OCI-LY3 (cell line): ENCODE measurements at regions not wholly inside any gene's neighbourhood (a gene's known extent, or its start where the extent isn't known, plus 50 kb on each side); places are given as distances from the start of the nearest gene placed in this dataset.

Source experiments
- H2AFZ ChIP-seq: fragments of 200-600, 300-600 bp; shearing (Covaris generic); 2 replicates; pipeline ENCODE4 v1.6.0; 2014; ENCODE audit warnings: antibody characterized with exemption, low read depth, low read length
- H3K27ac ChIP-seq: fragments of 200-600, 300-600 bp; sonication (generic); 2 replicates; pipeline ENCODE4 v1.5.1; 2014; ENCODE audit warnings: mild to moderate bottlenecking, low read length, moderate library complexity, mixed read lengths
- H3K27me3 ChIP-seq: fragments of 200-600, 300-600 bp; sonication (generic); 2 replicates; pipeline ENCODE4 v1.6.1; 2014; ENCODE audit warnings: low read depth, low read length, mixed read lengths
- H3K36me3 ChIP-seq: fragments of 200-600, 300-600 bp; sonication (generic); replicated peaks from 2 replicates; pipeline ENCODE3; 2014; ENCODE audit warnings: low read depth, low read length, mixed read lengths
- H3K4me1 ChIP-seq: fragments of 300-600, 200-600 bp; sonication (generic); 2 replicates; pipeline ENCODE4 v1.6.1; 2014; ENCODE audit warnings: low read length, mixed read lengths
- H3K4me2 ChIP-seq: fragments of 200-600, 300-600 bp; sonication (generic); 2 replicates; pipeline ENCODE4 v1.6.1; 2014; ENCODE audit warnings: low read length, mixed read lengths
- H3K4me3 ChIP-seq: fragments of 300-600, 200-600 bp; sonication (generic); 2 replicates; pipeline ENCODE4 v1.5.1; 2014; ENCODE audit warnings: antibody characterized with exemption, mild to moderate bottlenecking, low read length, moderate library complexity
- H3K79me2 ChIP-seq: fragments of 300-600, 200-600 bp; shearing (Covaris generic); 2 replicates; pipeline ENCODE4 v1.6.1; 2014; ENCODE audit warnings: mild to moderate bottlenecking, low read length, mixed read lengths
- H3K9ac ChIP-seq: fragments of 300-600, 200-600 bp; shearing (Covaris generic); 2 replicates; pipeline ENCODE4 v1.6.0; 2014; ENCODE audit warnings: mild to moderate bottlenecking, low read length, moderate library complexity
- H3K9me3 ChIP-seq: fragments of 200-600, 300-600 bp; shearing (Covaris generic); 2 replicates; pipeline ENCODE4 v1.6.1; 2014; ENCODE audit warnings: low read length, mixed read lengths; ENCODE audit not compliant: insufficient read depth
- H4K20me1 ChIP-seq: fragments of 200-600, 300-600 bp; sonication (generic); 2 replicates; pipeline ENCODE4 v1.6.1; 2016; ENCODE audit warnings: low read length, mixed read lengths; ENCODE audit not compliant: insufficient read depth
- EZH2phosphoT487 ChIP-seq: fragments of 200-600 bp; shearing (Covaris generic); IDR thresholded peaks from 2 replicates; pipeline ENCODE4 v1.6.1; 2018; ENCODE audit warnings: antibody characterized with exemption, mixed run types, low read depth
- TF ChIP-seq, protein P1 (sequence below): fragments of 200-600, 300-600 bp; sonication (generic); IDR thresholded peaks from 2 replicates; pipeline ENCODE4 v1.5.1; 2014; ENCODE audit warnings: antibody characterized with exemption, low read length, low read depth

DNA sequence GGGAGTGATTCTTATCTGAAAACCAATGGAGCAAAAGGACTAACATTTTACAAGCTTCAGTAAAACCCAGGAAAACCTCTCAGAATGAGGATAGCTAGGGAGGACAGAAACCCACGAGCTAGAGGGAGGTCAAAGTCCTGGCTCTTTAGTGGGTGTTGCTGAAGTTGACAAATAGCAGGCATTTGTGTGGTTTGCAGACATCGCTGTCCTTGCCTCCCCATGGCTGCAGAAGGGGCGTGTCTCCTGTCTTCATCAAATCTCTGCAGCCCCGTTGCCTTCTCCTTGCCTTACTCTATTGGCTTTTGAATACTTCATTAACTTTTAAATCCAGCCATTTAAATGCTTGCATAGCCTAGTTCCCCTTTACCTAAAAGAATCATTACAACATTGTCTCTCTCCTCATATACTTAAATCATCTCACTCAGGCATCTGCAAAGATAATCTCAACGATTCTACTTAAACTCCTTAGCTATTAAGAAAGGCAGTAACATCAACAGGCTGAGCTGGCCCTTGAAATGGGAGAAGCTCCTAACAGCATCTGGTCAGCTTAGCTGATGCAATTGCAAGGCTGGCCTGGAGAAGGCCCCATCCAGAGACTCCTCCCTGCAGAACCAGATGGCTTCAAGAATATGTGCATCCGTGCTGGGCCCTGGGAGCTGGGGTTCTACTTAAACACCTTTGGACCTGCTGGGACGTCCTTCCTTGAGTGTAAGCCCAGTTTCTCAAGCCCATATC, 152.8 kb upstream of the TAS2R1 start:
- H3K9ac ChIP-seq: no peak overlapping the region
- H3K4me3 ChIP-seq: no peak overlapping the region
- H2AFZ ChIP-seq: no peak overlapping the region
- H3K27me3 ChIP-seq: no peaks in the 10 kb centered on the region
- no peaks in the 10 kb centered on the region for H4K20me1 ChIP-seq
- no peaks in the 10 kb centered on the region for H3K79me2 ChIP-seq
- H3K27ac ChIP-seq: no peak overlapping the region
- no peaks in the 10 kb centered on the region for H3K9me3 ChIP-seq
- H3K4me1 ChIP-seq: no peaks in the 10 kb centered on the region
- H3K36me3 ChIP-seq: no peaks in the 10 kb centered on the region
- TF ChIP-seq, protein P1, sequence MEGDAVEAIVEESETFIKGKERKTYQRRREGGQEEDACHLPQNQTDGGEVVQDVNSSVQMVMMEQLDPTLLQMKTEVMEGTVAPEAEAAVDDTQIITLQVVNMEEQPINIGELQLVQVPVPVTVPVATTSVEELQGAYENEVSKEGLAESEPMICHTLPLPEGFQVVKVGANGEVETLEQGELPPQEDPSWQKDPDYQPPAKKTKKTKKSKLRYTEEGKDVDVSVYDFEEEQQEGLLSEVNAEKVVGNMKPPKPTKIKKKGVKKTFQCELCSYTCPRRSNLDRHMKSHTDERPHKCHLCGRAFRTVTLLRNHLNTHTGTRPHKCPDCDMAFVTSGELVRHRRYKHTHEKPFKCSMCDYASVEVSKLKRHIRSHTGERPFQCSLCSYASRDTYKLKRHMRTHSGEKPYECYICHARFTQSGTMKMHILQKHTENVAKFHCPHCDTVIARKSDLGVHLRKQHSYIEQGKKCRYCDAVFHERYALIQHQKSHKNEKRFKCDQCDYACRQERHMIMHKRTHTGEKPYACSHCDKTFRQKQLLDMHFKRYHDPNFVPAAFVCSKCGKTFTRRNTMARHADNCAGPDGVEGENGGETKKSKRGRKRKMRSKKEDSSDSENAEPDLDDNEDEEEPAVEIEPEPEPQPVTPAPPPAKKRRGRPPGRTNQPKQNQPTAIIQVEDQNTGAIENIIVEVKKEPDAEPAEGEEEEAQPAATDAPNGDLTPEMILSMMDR: no peak
- TF ChIP-seq EZH2phosphoT487: no peak
- no peak overlapping the region for H3K4me2 ChIP-seq

DNA sequence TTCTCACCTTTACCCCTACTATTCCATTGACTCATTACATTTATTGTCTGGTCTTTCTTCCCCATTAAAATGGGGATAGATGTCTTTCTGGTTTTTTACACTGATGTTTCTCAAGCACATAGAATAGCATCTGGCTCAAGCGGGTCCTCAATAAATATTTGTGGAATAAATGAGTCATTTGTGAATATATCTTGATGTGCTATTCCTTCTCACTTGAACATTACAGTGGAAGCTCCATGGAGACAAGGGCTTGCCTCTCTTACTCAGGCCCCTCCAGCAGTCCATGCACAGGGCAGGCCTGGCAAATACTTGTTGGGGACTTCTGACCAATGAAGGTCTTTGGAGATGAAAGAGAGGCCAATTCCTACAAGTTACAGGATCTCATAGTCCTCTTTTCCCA, 151.7 kb upstream of the TAS2R1 start:
- no peaks in the 10 kb centered on the region for H3K4me1 ChIP-seq
- H3K9me3 ChIP-seq: no peaks in the 10 kb centered on the region
- H3K4me3 ChIP-seq: no peak overlapping the region
- H3K36me3 ChIP-seq: no peaks in the 10 kb centered on the region
- no peaks in the 10 kb centered on the region for H3K27me3 ChIP-seq
- H4K20me1 ChIP-seq: no peaks in the 10 kb centered on the region
- H3K27ac ChIP-seq: no peak overlapping the region
- H3K79me2 ChIP-seq: no peaks in the 10 kb centered on the region
- no peak for TF ChIP-seq EZH2phosphoT487
- TF ChIP-seq, protein P1: no peak
- H2AFZ ChIP-seq: no peak overlapping the region
- no peak overlapping the region for H3K9ac ChIP-seq
- H3K4me2 ChIP-seq: no peak overlapping the region

DNA sequence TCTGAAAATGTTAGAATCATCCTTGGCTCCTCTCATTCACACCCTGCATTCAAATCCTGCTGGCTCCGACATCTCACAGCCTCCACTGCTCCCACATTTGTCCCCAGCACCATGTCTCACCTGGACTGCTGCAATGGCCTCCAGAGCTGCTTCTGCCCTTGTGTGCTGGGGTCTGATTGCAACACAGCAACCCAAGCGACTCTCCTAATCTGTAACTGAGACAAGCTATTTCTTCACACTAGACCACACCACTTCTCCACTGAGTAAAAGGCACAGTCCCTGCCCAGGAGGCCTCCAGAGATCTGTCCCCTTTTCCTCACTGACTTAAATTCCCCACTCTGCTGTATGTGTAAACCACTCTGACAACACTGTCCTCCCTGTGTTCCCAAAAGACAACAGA, 151.1 kb upstream of the TAS2R1 start:
- Histone ChIP-seq H3K27me3 (no peaks in the 10 kb centered on the region), H3K36me3 (no peaks in the 10 kb centered on the region), H3K79me2 (no peaks in the 10 kb centered on the region), H3K4me2 (no peak overlapping the region), H4K20me1 (no peaks in the 10 kb centered on the region), H3K9ac (no peak overlapping the region), H2AFZ (no peak overlapping the region), H3K9me3 (no peaks in the 10 kb centered on the region), H3K4me1 (no peaks in the 10 kb centered on the region), H3K27ac (no peak overlapping the region), H3K4me3 (no peak overlapping the region)
- TF ChIP-seq, protein P1: no peak
- no peak for TF ChIP-seq EZH2phosphoT487

DNA sequence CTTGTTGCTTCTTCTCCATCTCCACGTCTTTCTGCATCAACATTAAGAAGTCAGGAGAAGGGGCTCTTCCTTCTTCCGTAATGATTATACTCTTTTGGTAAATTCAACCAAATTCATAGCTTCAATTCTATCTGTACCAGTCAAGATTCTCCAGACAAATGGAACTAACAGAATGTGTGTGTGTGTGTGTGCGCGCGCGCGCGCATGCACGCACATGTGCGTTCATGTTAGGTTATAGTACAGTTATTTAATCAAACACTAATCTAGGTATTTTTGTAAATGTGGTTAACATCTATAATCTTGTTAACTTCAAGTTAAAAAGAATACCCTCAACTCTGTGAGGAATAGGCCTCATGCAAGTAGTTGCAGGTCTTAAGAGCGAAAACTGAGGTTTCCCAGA, 150.3 kb upstream of the TAS2R1 start:
- Histone ChIP-seq H3K27me3 (no peaks in the 10 kb centered on the region), H3K9ac (no peak overlapping the region), H2AFZ (no peak overlapping the region), H3K79me2 (no peaks in the 10 kb centered on the region), H3K4me1 (no peaks in the 10 kb centered on the region), H3K27ac (no peak overlapping the region), H4K20me1 (no peaks in the 10 kb centered on the region), H3K4me3 (no peak overlapping the region), H3K4me2 (no peak overlapping the region), H3K9me3 (no peaks in the 10 kb centered on the region), H3K36me3 (no peaks in the 10 kb centered on the region)
- TF ChIP-seq, protein P1: no peak
- TF ChIP-seq EZH2phosphoT487: no peak
